IMR-90 (cell line): ENCODE measurements at regions not wholly inside any gene's neighbourhood (a gene's known extent, or its start where the extent isn't known, plus 50 kb on each side); places are given as distances from the start of the nearest gene placed in this dataset.

Experiments used
- ATAC-seq: fragments of 200-7000 bp; cut with Tn5 transposase; 2 replicates; pipeline ENCODE4 v1.9.1; 2020; ENCODE audit warnings: low read depth, mild to moderate bottlenecking, moderate library complexity
- BruUV-seq: library from RNA; stranded (reverse); fragments of 400-500 nt; replicated peaks from 2 replicates; lab custom pipeline; 2021; lab: Mats Ljungman, UMichigan
- CTCF ChIA-PET: fragments of 300-600 bp; formaldehyde crosslinking; extraction: SDS; loops from one replicate; lab custom pipeline; 2021; ENCODE audit warnings: antibody characterized with exemption; lab: Yijun Ruan, JAX
- POLR2A ChIA-PET: fragments of 300-600 bp; sonication (Branson Sonifier 250); formaldehyde crosslinking; loops from one replicate; lab custom pipeline; 2022; ENCODE audit warnings: antibody characterized with exemption; ENCODE audit not compliant: unreplicated experiment; lab: Charles Lee
- DNase-seq: peaks from one replicate; pipeline ENCODE4 v3.0.0; 2013
- H2AFZ ChIP-seq: replicated peaks from 2 replicates; pipeline ENCODE3; 2013; ENCODE audit warnings: low read length, mild to moderate bottlenecking; ENCODE audit not compliant: poor library complexity
- H2AK5ac ChIP-seq: 2 replicates; pipeline ENCODE4 v1.6.1; 2013; ENCODE audit warnings: low read depth, low read length, inconsistent platforms
- H2AK9ac ChIP-seq: replicated peaks from 2 replicates; pipeline ENCODE3; 2013; ENCODE audit warnings: mild to moderate bottlenecking, low read depth, low read length, moderate library complexity; ENCODE audit not compliant: poor library complexity
- H2BK120ac ChIP-seq: 2 replicates; pipeline ENCODE4 v1.6.1; 2013; ENCODE audit warnings: low read depth, low read length, inconsistent platforms
- H2BK15ac ChIP-seq: 3 replicates; pipeline ENCODE4 v1.6.1; 2013; ENCODE audit warnings: low read depth, low read length, inconsistent platforms
- H2BK20ac ChIP-seq: 2 replicates; pipeline ENCODE4 v1.6.1; 2013; ENCODE audit warnings: low read depth, mild to moderate bottlenecking, inconsistent platforms, low read length, moderate library complexity
- H2BK5ac ChIP-seq: 2 replicates; pipeline ENCODE4 v1.6.1; 2013; ENCODE audit warnings: mild to moderate bottlenecking, low read depth, low read length, inconsistent platforms; ENCODE audit not compliant: poor library complexity, severe bottlenecking
- H3K14ac ChIP-seq: replicated peaks from 2 replicates; pipeline ENCODE4 v1.6.1; 2013; ENCODE audit warnings: low read depth, low read length, inconsistent platforms
- H3K18ac ChIP-seq: 2 replicates; pipeline ENCODE4 v1.6.1; 2013; ENCODE audit warnings: low read depth, low read length, control low read depth
- H3K23ac ChIP-seq: 2 replicates; pipeline ENCODE4 v1.6.1; 2013; ENCODE audit warnings: low read depth, low read length, inconsistent platforms
- H3K27ac ChIP-seq: 2 replicates; pipeline ENCODE4 v1.5.1; 2013; ENCODE audit warnings: mild to moderate bottlenecking, control low read depth, low read length; ENCODE audit not compliant: insufficient read depth
- H3K27me3 ChIP-seq: 2 replicates; pipeline ENCODE4 v1.6.1; 2013; ENCODE audit warnings: low read length; ENCODE audit not compliant: control insufficient read depth, insufficient read depth
- H3K36me3 ChIP-seq: 2 replicates; pipeline ENCODE4 v1.6.1; 2013; ENCODE audit warnings: low read length, mixed read lengths; ENCODE audit not compliant: control insufficient read depth, insufficient read depth
- H3K4ac ChIP-seq: 2 replicates; pipeline ENCODE4 v1.6.1; 2013; ENCODE audit warnings: low read depth, low read length, inconsistent platforms
- H3K4me1 ChIP-seq: 2 replicates; pipeline ENCODE4 v1.6.1; 2013; ENCODE audit warnings: low read length, mixed read lengths; ENCODE audit not compliant: control insufficient read depth, insufficient read depth
- H3K4me2 ChIP-seq: 2 replicates; pipeline ENCODE4 v1.6.1; 2013; ENCODE audit warnings: low read depth, mild to moderate bottlenecking, control low read depth, low read length, moderate library complexity
- H3K4me3 ChIP-seq: 2 replicates; pipeline ENCODE4 v1.5.1; 2013; ENCODE audit warnings: low read depth, mild to moderate bottlenecking, control low read depth, low read length, moderate library complexity; ENCODE audit not compliant: insufficient read depth
- H3K56ac ChIP-seq: 2 replicates; pipeline ENCODE4 v1.6.1; 2013; ENCODE audit warnings: low read length, inconsistent platforms; ENCODE audit not compliant: insufficient read depth; ENCODE audit errors: extremely low read depth
- H3K79me1 ChIP-seq, 2 experiments: 2 replicates each; pipeline ENCODE4 v1.6.1; 2013; ENCODE audit warnings: low read length in 2 of 2, inconsistent platforms in 1 of 2, low read depth in 1 of 2
- H3K9ac ChIP-seq: 2 replicates; pipeline ENCODE4 v1.6.1; 2013; ENCODE audit warnings: low read depth, low read length, control low read depth
- H3K9me1 ChIP-seq: 2 replicates; pipeline ENCODE4 v1.6.1; 2013; ENCODE audit warnings: low read length, inconsistent platforms; ENCODE audit not compliant: insufficient read depth
- H3K9me3 ChIP-seq: 2 replicates; pipeline ENCODE4 v1.6.1; 2013; ENCODE audit warnings: low read length; ENCODE audit not compliant: control insufficient read depth, insufficient read depth
- H4K20me1 ChIP-seq: 2 replicates; pipeline ENCODE4 v1.6.1; 2013; ENCODE audit warnings: low read length, inconsistent platforms; ENCODE audit not compliant: insufficient read depth
- H4K5ac ChIP-seq: 2 replicates; pipeline ENCODE4 v1.6.1; 2013; ENCODE audit warnings: mild to moderate bottlenecking, low read depth, low read length, control low read depth
- H4K8ac ChIP-seq, 2 experiments: 2 replicates each; pipeline ENCODE4 v1.6.1; 2013; ENCODE audit warnings: low read depth in 2 of 2, low read length in 2 of 2, control low read depth in 1 of 2, inconsistent platforms in 1 of 2
- H4K91ac ChIP-seq: 2 replicates; pipeline ENCODE4 v1.6.1; 2013; ENCODE audit warnings: low read depth, low read length, inconsistent platforms; ENCODE audit not compliant: insufficient read depth
- FOS ChIP-seq: fragments of 150-350 bp; IDR thresholded peaks from 2 replicates; pipeline ENCODE4 v1.6.1; 2016; ENCODE audit warnings: low read depth, low read length
- MAFK ChIP-seq: IDR thresholded peaks from 2 replicates; pipeline ENCODE4 v1.6.1; 2012; ENCODE audit warnings: low read depth, low read length, improper control_type of control experiment
- NFE2L2 ChIP-seq: fragments of 150-350 bp; IDR thresholded peaks from 2 replicates; pipeline ENCODE4 v1.6.1; 2016; ENCODE audit warnings: low read depth, mild to moderate bottlenecking, low read length
- WGBS, 2 experiments: methylation state at CpG; one replicate each; pipeline versions ENCODE4 v1.1.5 to v1.1.7; 2013; ENCODE audit warnings: missing lambda C conversion rate in 2 of 2; ENCODE audit not compliant: insufficient read length in 1 of 2; ENCODE audit errors: extremely low coverage in 2 of 2; 5-methylcytosine and 5-hydroxymethylcytosine counted together
- dilution Hi-C: fragments of 300-500 bp; cut with HindIII; formaldehyde crosslinking; loops from one replicate; pipeline ENCODE4 v1.14.3; 2018; ENCODE audit warnings: low sequenced_read_pairs; ENCODE audit not compliant: unreplicated experiment
- in situ Hi-C: fragments of 300-500 bp; cut with MboI; formaldehyde crosslinking; loops from 3 replicates; pipeline ENCODE4 v1.14.3; 2019; ENCODE audit warnings: low sequenced_read_pairs, inconsistent platforms, mixed read lengths
- intact Hi-C: fragments of 100-400 bp; cut with micrococcal nuclease; formaldehyde crosslinking; loops from 2 replicates; pipeline ENCODE4 v1.10.0; 2022

DNA sequence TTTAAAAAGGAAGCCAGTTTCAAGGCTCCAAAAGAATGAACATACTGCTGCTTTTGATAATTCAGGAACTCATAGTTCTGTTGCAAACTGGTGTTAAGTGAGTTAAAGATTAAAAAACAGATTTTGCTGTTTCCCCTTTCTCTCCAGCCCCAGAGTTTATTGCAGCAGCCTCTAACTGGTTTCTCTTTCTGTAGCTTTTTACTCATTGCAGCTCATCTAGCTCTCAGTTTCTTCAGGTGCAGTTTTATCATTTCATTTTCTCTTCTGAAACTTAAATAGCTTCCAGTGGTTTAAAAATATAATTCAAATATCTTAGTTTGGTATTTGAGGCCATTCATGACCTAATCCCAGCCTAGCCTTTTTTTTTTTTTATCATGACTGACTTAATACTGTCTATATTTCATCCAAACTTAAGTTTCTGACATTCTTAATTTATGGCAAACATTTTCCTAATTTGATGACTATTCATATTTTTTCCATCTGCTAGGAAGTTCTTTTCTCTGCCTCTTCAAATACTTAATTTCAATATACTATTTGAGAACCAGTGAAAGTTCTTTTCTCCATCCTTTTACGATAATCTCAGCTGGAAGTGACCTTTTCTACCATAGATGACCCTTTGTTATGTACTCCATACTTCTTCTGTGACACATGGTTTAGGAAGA lies 252.7 kb upstream of the GRIA1 start:
- H3K4ac ChIP-seq = no peak overlapping the region
- no TSS peak for BruUV-seq
- H3K18ac ChIP-seq = no peak overlapping the region
- ATAC-seq = no peak
- no peak overlapping the region for H2AK9ac ChIP-seq
- H3K4me1 ChIP-seq = no peaks in the 10 kb centered on the region
- H3K9me3 ChIP-seq = no peaks in the 10 kb centered on the region; the same call in 1 of the 2 replicates
- H3K27me3 ChIP-seq = no peaks in the 10 kb centered on the region
- TF ChIP-seq NFE2L2 = no peak
- TF ChIP-seq MAFK = peak; percentile 23; the same call in 1 of the 2 replicates
- TF ChIP-seq FOS = no peak
- H4K91ac ChIP-seq = no peak overlapping the region
- H3K14ac ChIP-seq = no peak overlapping the region
- DNase-seq = no peak
- H3K9ac ChIP-seq = no peak overlapping the region
- H3K23ac ChIP-seq = no peak overlapping the region
- H3K56ac ChIP-seq = no peak overlapping the region
- no peak overlapping the region for H3K4me3 ChIP-seq
- dilution Hi-C loops = no loop called here
- H4K5ac ChIP-seq = no peak overlapping the region
- POLR2A ChIA-PET = no interaction called here
- no peaks in the 10 kb centered on the region for H3K9me1 ChIP-seq
- no peak overlapping the region for H3K27ac ChIP-seq
- H3K36me3 ChIP-seq = no peaks in the 10 kb centered on the region
- CTCF ChIA-PET = no interaction called here
- no CpG with 5 or more reads among the region's 1 CpG for WGBS, 2 experiments
- intact Hi-C loops = no loop called here
- H2BK120ac ChIP-seq = no peak overlapping the region
- H2BK20ac ChIP-seq = no peak overlapping the region
- H2AFZ ChIP-seq = no peak overlapping the region
- no peak overlapping the region for H2BK15ac ChIP-seq
- no peak overlapping the region for H3K4me2 ChIP-seq
- no peaks in the 10 kb centered on the region for H4K20me1 ChIP-seq
- in situ Hi-C loops = no loop called here
- no peaks in the 10 kb centered on the region for H3K79me1 ChIP-seq
- H2BK5ac ChIP-seq = no peak overlapping the region
- H2AK5ac ChIP-seq = no peak overlapping the region
- H4K8ac ChIP-seq = no peak overlapping the region
